22Rv1 (cell line): ENCODE measurements at regions not wholly inside any gene's neighbourhood (a gene's known extent, or its start where the extent isn't known, plus 50 kb on each side); places are given as distances from the start of the nearest gene placed in this dataset.

Source experiments
- CTCF ChIP-seq: fragments of 450-650 bp; IDR thresholded peaks from 2 replicates; pipeline ENCODE4 v1.5.1; 2017; ENCODE audit warnings: mild to moderate bottlenecking
- ZFX ChIP-seq: fragments of 450-650 bp; IDR thresholded peaks from 2 replicates; pipeline ENCODE4 v1.6.1; 2017; ENCODE audit warnings: antibody characterized with exemption, borderline replicate concordance

- no peak for TF ChIP-seq CTCF
- no peak for TF ChIP-seq ZFX
Observed at GRCh38 chr16:5158494-5158893, 60.9 kb upstream of the EEF2KMT start.
